ENCODE measurements at regions not wholly inside any gene's neighbourhood (a gene's known extent, or its start where the extent isn't known, plus 50 kb on each side); places are given as distances from the start of the nearest gene placed in this dataset.

DNA sequence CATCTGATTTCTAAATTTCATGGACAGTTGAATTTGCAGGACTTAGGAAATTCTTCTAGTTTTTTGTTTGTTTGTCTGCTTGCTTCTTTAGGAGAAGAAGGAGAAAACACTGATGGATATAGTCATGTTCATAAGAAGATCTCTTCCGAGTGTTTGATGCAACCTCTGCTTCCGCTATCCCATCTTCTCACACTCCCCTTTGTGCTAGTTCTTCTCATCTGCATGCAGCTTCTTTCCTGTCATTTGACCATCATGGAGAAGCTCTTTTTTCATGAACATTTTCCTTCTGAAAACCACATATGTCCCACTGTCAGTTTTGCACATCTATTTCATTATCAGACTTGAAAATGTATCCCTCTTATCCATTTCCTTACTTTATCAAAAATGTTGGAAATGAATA, 346.9 kb upstream of the PRKCQ start:
- TF ChIP-seq, protein P1, sequence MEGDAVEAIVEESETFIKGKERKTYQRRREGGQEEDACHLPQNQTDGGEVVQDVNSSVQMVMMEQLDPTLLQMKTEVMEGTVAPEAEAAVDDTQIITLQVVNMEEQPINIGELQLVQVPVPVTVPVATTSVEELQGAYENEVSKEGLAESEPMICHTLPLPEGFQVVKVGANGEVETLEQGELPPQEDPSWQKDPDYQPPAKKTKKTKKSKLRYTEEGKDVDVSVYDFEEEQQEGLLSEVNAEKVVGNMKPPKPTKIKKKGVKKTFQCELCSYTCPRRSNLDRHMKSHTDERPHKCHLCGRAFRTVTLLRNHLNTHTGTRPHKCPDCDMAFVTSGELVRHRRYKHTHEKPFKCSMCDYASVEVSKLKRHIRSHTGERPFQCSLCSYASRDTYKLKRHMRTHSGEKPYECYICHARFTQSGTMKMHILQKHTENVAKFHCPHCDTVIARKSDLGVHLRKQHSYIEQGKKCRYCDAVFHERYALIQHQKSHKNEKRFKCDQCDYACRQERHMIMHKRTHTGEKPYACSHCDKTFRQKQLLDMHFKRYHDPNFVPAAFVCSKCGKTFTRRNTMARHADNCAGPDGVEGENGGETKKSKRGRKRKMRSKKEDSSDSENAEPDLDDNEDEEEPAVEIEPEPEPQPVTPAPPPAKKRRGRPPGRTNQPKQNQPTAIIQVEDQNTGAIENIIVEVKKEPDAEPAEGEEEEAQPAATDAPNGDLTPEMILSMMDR (IDR thresholded peaks at IDR 0.05; ENCODE audit: poor library complexity) = no peak
- no peak for TF ChIP-seq EZH2 (IDR thresholded peaks at IDR 0.05; ENCODE audit: borderline replicate concordance)
